Hematopoietic multipotent progenitor cell treated with erythropoietin and hydrocortisone succinate and interleukin-3 and kit ligand, for 8 days (in vitro differentiated cells): ENCODE measurements at regions not wholly inside any gene's neighbourhood (a gene's known extent, or its start where the extent isn't known, plus 50 kb on each side); places are given as distances from the start of the nearest gene placed in this dataset.

Experiments
- DNase-seq: peaks from one replicate; pipeline ENCODE4 v3.0.0-alpha.2; 2015

DNA sequence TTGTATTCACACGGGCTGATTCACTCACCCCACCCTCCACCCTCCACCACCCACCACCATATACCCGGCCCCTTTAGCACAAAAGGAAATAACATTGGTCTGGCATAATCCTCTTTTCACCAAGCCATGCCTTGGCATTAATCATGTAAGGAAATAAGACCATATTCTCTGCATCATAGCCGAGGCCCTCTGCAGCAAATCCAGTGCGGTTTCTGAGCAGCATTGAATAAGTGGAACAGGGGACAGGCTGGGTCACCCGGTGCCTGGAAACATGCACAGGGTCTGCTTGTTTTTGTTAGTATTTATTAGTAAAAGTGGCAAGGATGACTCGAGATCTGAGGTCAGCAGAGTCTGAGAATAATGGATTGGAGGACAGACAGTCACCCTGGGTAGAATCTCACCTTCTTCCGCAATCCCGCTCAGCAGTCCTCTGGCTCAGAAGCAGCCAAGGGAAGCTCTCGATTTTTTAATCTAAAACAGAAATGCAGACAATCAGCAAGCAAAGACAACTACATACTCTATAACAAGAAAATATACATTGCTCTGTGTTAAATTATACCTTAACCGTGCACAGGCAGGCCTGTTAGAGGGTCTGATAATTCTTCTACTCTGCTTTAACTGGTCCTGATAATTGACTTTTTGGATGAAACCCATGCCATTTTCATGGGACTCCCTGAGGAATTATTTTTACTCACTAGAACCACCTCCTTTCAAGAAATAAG, 52.4 kb upstream of the CDC42BPA start:
- no peak for DNase-seq

GRCh38 chr1:227369102-227369760, 50.9 kb upstream of the CDC42BPA start:
- peak; percentile 52 for DNase-seq
